ENCODE measurements at regions not wholly inside any gene's neighbourhood (a gene's known extent, or its start where the extent isn't known, plus 50 kb on each side); places are given as distances from the start of the nearest gene placed in this dataset.

- H4K20me1 ChIP-seq (ENCODE audit: insufficient read depth, low read length) = no peaks in the 10 kb centered on the region
- no peaks in the 10 kb centered on the region for H3K4me1 ChIP-seq (ENCODE audit: control insufficient read depth, insufficient read depth, low read length)
- no CpG with 5 or more reads among the region's 1 CpG for WGBS, 2 experiments (ENCODE audit: extremely low coverage in 2 of 2, insufficient read length in 1 of 2)
- H3K36me3 ChIP-seq (ENCODE audit: control insufficient read depth, insufficient read depth, low read length) = no peaks in the 10 kb centered on the region
- H4K8ac ChIP-seq (ENCODE audit: low read depth in 2 of 2, low read length in 2 of 2) = no peak overlapping the region
- POLR2A ChIA-PET (ENCODE audit: unreplicated experiment) = no interaction called here
- no TSS peak for BruUV-seq (replicated peaks)
- peaks cover 8% of the 10 kb centered on the region; the same call in 1 of the 2 replicates for H3K9me3 ChIP-seq (ENCODE audit: control insufficient read depth, insufficient read depth, low read length)
- no peak overlapping the region for H3K23ac ChIP-seq (ENCODE audit: low read depth, low read length)
- no peak overlapping the region for H2AFZ ChIP-seq (replicated peaks; ENCODE audit: low read length, poor library complexity)
- H3K79me1 ChIP-seq (ENCODE audit: low read depth in 1 of 2, low read length in 2 of 2) = no peaks in the 10 kb centered on the region
- no peaks in the 10 kb centered on the region for H3K27me3 ChIP-seq (ENCODE audit: control insufficient read depth, insufficient read depth, low read length)
- CTCF ChIA-PET = no interaction called here
- no peak overlapping the region for H3K4me3 ChIP-seq (ENCODE audit: insufficient read depth, low read depth, low read length)
- H4K5ac ChIP-seq (ENCODE audit: low read depth, low read length) = no peak overlapping the region
- intact Hi-C loops (cut with micrococcal nuclease) (no loop called here), in situ Hi-C loops (cut with MboI; ENCODE audit: low sequenced_read_pairs) (no loop called here), dilution Hi-C loops (cut with HindIII; ENCODE audit: low sequenced_read_pairs, unreplicated experiment) (no loop called here)
- no peak overlapping the region for H3K4ac ChIP-seq (ENCODE audit: low read depth, low read length)
- no peak overlapping the region for H3K14ac ChIP-seq (replicated peaks; ENCODE audit: low read depth, low read length)
- no peak overlapping the region for H2BK120ac ChIP-seq (ENCODE audit: low read depth, low read length)
- H3K9ac ChIP-seq (ENCODE audit: low read depth, low read length) = no peak overlapping the region
- no peak overlapping the region for H3K56ac ChIP-seq (ENCODE audit: extremely low read depth, insufficient read depth, low read length)
- no peaks in the 10 kb centered on the region for H3K9me1 ChIP-seq (ENCODE audit: insufficient read depth, low read length)
- H2AK9ac ChIP-seq (replicated peaks; ENCODE audit: low read depth, low read length, poor library complexity) = no peak overlapping the region
- H2AK5ac ChIP-seq (ENCODE audit: low read depth, low read length) = no peak overlapping the region
- H2BK5ac ChIP-seq (ENCODE audit: low read depth, low read length, poor library complexity, severe bottlenecking) = no peak overlapping the region
- DNase-seq = no peak
- H3K27ac ChIP-seq (ENCODE audit: insufficient read depth, low read length) = no peak overlapping the region
- H3K18ac ChIP-seq (ENCODE audit: low read depth, low read length) = no peak overlapping the region
- no peak overlapping the region for H2BK20ac ChIP-seq (ENCODE audit: low read depth, low read length)
- TF ChIP-seq RFX5 (IDR thresholded peaks at IDR 0.05; ENCODE audit: low read depth, low read length) (no peak), ELK1 (IDR thresholded peaks at IDR 0.05; ENCODE audit: borderline replicate concordance, low read depth, low read length) (no peak), CHD1 (IDR thresholded peaks at IDR 0.05; ENCODE audit: low read depth, low read length) (no peak)
- no peak overlapping the region for H4K91ac ChIP-seq (ENCODE audit: insufficient read depth, low read depth, low read length)
- no peak overlapping the region for H2BK15ac ChIP-seq (ENCODE audit: low read depth, low read length)
- no peak for ATAC-seq (ENCODE audit: low read depth)
- no peak overlapping the region for H3K4me2 ChIP-seq (ENCODE audit: low read depth, low read length)
Measured at GRCh38 chr4:144316869-144317268, 176.4 kb upstream of the GYPA start.
